Neural crest cell (in vitro differentiated cells): ENCODE measurements at regions not wholly inside any gene's neighbourhood (a gene's known extent, or its start where the extent isn't known, plus 50 kb on each side); places are given as distances from the start of the nearest gene placed in this dataset.

ENCODE experiments used
- DNase-seq: peaks from one replicate; pipeline ENCODE4 v3.0.0; 2021; ENCODE audit warnings: low read depth, mixed read lengths, low spot score
- H3K27ac Mint-ChIP-seq: one replicate; pipeline ENCODE4 v1.8.0; 2021; ENCODE audit warnings: mild to moderate bottlenecking, mixed read lengths; ENCODE audit not compliant: unreplicated experiment
- H3K27me3 Mint-ChIP-seq: 2 replicates; pipeline ENCODE4 v1.8.0; 2021; ENCODE audit warnings: low read depth, mild to moderate bottlenecking, mixed read lengths
- H3K36me3 Mint-ChIP-seq: 2 replicates; pipeline ENCODE4 v1.8.0; 2021; ENCODE audit warnings: low read depth, mild to moderate bottlenecking, mixed read lengths
- H3K4me1 Mint-ChIP-seq: 2 replicates; pipeline ENCODE4 v1.8.0; 2021; ENCODE audit warnings: mixed read lengths
- H3K4me3 Mint-ChIP-seq: one replicate; pipeline ENCODE4 v1.8.0; 2021; ENCODE audit warnings: mild to moderate bottlenecking, mixed read lengths
- H3K9me3 Mint-ChIP-seq: 2 replicates; pipeline ENCODE4 v1.8.0; 2021; ENCODE audit warnings: mixed read lengths
- CTCF ChIP-seq: fragments of 200-600 bp; sonication (generic); conservative IDR thresholded peaks from 2 replicates; pipeline ENCODE4 v1.5.0; 2021; ENCODE audit warnings: antibody characterized with exemption, mild to moderate bottlenecking

GRCh38 chr5:155507363-155507762 is 493.8 kb downstream of the KIF4B start:
- no peaks in the 10 kb centered on the region for H3K36me3 Mint-ChIP-seq
- H3K9me3 Mint-ChIP-seq, result no peaks in the 10 kb centered on the region
- no peaks in the 10 kb centered on the region for H3K27me3 Mint-ChIP-seq
- H3K27ac Mint-ChIP-seq, result no peak overlapping the region
- TF ChIP-seq CTCF, result no peak
- no peak for DNase-seq
- H3K4me1 Mint-ChIP-seq, result peaks cover 7% of the 10 kb centered on the region
- H3K4me3 Mint-ChIP-seq, result no peak overlapping the region

DNA sequence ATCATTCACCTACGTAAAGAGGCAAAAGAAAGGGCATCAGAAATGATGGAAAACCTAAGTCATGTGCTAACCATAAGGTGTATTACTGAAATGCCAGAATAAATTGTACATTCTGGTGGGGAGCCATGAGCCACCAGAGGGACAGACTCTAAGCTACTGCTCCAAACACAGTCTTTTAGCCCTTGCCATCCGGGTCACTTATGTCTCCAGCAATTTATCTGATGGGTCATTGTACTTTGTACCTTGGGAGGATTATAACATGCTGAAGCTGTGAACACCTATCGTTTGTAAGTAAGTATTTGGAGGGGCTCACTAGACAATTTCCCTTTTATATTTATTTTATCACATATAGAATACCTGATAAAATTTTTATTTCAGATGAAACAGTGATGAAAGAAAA is 495.1 kb downstream of the KIF4B start:
- no peak for TF ChIP-seq CTCF
- no peak overlapping the region for H3K27ac Mint-ChIP-seq
- peaks cover 8% of the 10 kb centered on the region for H3K4me1 Mint-ChIP-seq
- no peaks in the 10 kb centered on the region for H3K9me3 Mint-ChIP-seq
- DNase-seq, result no peak
- H3K36me3 Mint-ChIP-seq, result no peaks in the 10 kb centered on the region
- H3K27me3 Mint-ChIP-seq, result no peaks in the 10 kb centered on the region
- H3K4me3 Mint-ChIP-seq, result no peak overlapping the region

DNA sequence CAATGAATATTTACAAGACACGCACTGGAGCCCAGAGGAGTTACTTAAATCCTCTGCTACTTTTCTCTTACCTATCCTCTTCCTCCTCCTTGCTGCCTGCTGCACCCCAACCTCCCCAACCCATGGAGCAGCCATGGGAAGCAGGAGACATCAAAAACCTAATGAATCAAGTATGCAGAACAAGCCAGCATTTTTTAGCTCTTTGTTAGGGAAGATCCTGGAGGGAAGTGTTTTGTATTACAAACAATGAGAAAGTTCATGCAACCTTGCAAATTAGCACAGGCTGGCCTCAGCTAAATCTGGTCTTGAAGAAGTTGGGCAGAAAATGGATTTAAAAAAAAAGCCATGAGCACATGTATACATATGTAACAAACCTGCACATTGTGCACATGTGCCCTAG is 498.8 kb downstream of the KIF4B start:
- Mint-ChIP-seq H3K27me3 (no peaks in the 10 kb centered on the region), H3K4me3 (no peak overlapping the region), H3K9me3 (no peaks in the 10 kb centered on the region), H3K27ac (no peak overlapping the region), H3K4me1 (peaks cover 8% of the 10 kb centered on the region), H3K36me3 (no peaks in the 10 kb centered on the region)
- no peak for DNase-seq
- TF ChIP-seq CTCF, result no peak

GRCh38 chr5:155514105-155514563 is 500.6 kb downstream of the KIF4B start:
- Mint-ChIP-seq H3K4me1 (peaks cover 8% of the 10 kb centered on the region), H3K4me3 (no peak overlapping the region), H3K36me3 (no peaks in the 10 kb centered on the region), H3K27me3 (no peaks in the 10 kb centered on the region), H3K27ac (no peak overlapping the region), H3K9me3 (peaks cover 2% of the 10 kb centered on the region)
- no peak for DNase-seq
- no peak for TF ChIP-seq CTCF

DNA sequence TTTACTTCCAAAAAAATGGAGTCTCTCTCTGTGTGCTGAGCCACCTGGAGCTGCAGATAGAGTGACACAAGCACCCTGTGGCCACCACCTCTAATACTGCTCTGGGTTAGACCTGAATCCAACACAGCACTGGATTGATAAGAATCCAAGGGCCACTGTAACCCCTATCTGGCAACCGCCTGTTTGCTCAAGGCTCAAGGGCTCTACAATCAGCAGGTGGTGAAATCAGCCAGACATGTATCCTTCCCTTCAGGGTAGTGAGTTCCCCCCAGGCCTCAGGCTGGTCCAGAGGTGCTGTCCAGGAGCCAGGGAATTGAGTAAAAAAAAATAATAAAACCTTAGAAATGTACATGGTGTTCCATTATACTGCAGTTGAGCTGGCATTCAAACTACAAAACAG is 509.0 kb downstream of the KIF4B start:
- peaks cover 2% of the 10 kb centered on the region for H3K27me3 Mint-ChIP-seq
- no peaks in the 10 kb centered on the region for H3K4me1 Mint-ChIP-seq
- no peak overlapping the region for H3K27ac Mint-ChIP-seq
- no peaks in the 10 kb centered on the region for H3K36me3 Mint-ChIP-seq
- DNase-seq, result no peak
- peaks cover 5% of the 10 kb centered on the region for H3K9me3 Mint-ChIP-seq
- no peak for TF ChIP-seq CTCF
- no peak overlapping the region for H3K4me3 Mint-ChIP-seq

GRCh38 chr5:155529362-155529761 is 515.8 kb downstream of the KIF4B start:
- no peaks in the 10 kb centered on the region for H3K27me3 Mint-ChIP-seq
- no peak for TF ChIP-seq CTCF

More at GRCh38 chr5:155529362-155529761, 515.8 kb downstream of the KIF4B start:
- no peak overlapping the region for H3K4me3 Mint-ChIP-seq
- DNase-seq, result peak; percentile 1
- no peaks in the 10 kb centered on the region for H3K4me1 Mint-ChIP-seq
- H3K9me3 Mint-ChIP-seq, result no peaks in the 10 kb centered on the region
- no peak overlapping the region for H3K27ac Mint-ChIP-seq
- H3K36me3 Mint-ChIP-seq, result no peaks in the 10 kb centered on the region
